GM20000 (cell line): ENCODE measurements at regions not wholly inside any gene's neighbourhood (a gene's known extent, or its start where the extent isn't known, plus 50 kb on each side); places are given as distances from the start of the nearest gene placed in this dataset.
"Not testable (repeated sequence)": the region's sequence is repeated elsewhere in the genome, so short reads cannot be mapped to it uniquely, and the experiment has no call there.

ENCODE experiments used
- DNase-seq: peaks from one replicate; pipeline ENCODE4 v3.0.0; 2012; ENCODE audit warnings: low spot score
- TF ChIP-seq, protein P1 (sequence below): IDR thresholded peaks from 2 replicates; pipeline ENCODE4 v1.5.1; 2012; ENCODE audit warnings: mild to moderate bottlenecking, control low read depth; ENCODE audit errors: extremely low read depth, missing control alignments

DNA sequence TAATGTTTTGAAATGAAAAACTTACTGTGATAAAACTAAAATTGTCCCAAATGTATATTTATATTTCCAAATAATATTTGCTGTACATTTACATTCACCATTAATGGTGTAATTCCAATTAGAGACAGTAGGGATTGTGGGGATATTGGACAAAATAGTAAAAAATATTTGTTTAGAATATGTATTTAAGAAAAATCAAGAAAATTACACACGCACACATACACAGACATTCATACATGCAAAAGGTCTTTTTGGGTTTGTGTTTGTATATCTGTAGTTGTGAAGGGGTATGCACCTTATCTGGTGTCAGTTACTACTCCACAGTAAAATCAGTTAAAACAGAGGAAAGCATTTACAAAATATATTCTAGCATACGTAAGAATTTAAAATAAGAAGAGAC is 435.9 kb upstream of the ZNF804A start:
- TF ChIP-seq, protein P1, sequence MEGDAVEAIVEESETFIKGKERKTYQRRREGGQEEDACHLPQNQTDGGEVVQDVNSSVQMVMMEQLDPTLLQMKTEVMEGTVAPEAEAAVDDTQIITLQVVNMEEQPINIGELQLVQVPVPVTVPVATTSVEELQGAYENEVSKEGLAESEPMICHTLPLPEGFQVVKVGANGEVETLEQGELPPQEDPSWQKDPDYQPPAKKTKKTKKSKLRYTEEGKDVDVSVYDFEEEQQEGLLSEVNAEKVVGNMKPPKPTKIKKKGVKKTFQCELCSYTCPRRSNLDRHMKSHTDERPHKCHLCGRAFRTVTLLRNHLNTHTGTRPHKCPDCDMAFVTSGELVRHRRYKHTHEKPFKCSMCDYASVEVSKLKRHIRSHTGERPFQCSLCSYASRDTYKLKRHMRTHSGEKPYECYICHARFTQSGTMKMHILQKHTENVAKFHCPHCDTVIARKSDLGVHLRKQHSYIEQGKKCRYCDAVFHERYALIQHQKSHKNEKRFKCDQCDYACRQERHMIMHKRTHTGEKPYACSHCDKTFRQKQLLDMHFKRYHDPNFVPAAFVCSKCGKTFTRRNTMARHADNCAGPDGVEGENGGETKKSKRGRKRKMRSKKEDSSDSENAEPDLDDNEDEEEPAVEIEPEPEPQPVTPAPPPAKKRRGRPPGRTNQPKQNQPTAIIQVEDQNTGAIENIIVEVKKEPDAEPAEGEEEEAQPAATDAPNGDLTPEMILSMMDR = no peak
- no peak for DNase-seq

DNA sequence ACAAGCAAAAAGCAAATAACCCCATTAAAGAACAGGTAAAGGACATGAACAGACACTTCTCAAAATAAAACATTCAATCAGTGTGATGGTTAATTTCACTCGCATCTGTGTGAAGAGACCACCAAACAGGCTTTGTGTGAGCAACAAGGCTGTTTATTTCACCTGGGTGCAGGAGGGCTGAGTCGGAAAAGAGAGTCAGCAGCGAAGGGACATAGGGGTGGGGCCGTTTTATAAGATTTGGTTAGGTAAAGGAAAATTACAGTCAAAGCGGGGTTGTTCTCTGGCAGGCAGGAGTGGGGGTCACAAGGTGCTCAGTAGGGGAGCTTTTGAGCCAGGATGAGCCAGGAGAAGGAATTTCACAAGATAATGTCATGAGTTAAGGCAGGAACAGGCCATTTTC is 429.5 kb upstream of the ZNF804A start:
- DNase-seq = not testable (repeated sequence)

DNA sequence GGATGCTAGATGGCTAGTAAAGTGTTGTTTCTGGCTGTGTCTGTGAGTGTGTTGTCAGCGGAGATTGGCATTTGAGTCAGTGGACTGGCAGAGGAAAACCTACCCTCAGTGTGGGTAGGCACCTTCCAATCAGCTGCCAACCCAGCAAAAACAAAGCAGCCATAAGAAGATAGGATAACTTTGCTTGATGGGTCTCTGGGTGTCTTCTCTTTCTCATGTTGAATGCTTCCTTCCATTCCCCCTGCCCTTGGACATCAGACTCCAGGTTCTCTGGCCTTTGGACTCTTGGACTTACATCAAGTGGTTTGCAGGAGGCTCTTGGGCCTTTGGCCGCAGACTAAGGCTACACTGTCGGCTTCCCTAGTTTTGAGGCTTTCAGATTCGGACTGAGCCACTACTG is 429.0 kb upstream of the ZNF804A start:
- TF ChIP-seq, protein P1 = no peak
- DNase-seq = no peak

DNA sequence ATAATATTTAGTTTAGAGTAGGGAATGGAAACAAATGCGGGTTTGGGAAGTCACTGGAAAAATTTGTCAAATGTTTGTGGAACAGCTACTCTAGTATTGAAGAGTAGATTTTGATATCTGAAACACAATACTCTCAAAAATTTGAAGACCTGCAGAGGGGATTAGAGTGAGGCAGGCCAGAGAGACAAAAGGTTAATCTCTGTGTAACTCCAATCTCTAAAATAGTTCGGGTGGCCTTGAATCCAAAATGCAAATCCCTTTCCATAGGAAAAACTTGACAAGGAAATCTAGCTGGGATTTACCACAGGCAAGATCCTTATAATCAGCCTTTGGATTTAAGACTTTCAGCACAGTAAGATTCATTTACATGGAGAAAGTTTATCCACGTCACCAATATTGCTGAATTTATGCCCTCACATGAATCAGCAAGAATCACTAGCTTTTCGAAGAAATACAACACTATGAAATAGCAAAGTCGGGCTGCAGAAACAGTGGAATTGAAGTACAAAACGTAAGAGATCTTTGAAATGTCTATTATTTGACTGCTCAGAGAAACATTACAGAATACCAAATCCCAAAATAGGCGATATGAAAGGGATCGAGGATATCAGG is 423.7 kb upstream of the ZNF804A start:
- TF ChIP-seq, protein P1 = no peak
- no peak for DNase-seq

DNA sequence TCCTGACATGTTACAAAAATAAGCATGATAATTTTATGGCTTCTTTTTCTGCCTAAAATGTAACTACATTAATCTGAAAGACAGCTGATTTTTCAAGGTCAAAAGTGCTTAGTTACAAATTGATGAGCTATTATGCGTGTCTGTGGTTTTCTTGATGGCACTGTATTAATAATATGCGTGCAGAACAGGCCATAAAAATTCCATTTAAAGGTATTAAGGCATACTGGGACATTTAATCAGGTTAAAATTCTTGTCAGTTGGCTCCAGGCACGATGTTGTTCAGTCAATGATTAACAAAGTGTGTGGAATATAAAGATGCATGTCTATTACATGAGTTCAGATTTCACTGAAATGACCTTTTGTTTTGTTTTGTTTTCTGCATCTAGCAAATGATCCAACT is 420.1 kb upstream of the ZNF804A start:
- DNase-seq = no peak
- TF ChIP-seq, protein P1 = no peak

DNA sequence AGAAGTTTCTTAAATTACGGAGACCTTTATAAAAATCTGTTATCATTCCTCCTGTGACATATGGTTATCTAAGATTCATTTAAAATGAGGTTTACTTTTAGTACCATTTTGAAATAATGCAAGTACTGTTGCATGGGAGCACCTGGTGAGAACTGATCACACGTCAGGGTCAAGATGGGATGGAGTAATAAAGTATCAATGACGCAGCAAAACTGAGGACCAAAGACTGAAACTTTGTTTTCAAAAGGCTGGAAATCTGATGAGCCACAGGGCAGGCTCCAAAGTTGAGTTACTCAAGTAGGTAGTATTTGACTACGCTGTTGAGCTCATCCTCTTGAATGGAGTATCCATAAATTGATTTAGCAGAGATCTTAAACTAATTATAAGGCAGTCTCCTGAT is 411.9 kb upstream of the ZNF804A start:
- TF ChIP-seq, protein P1 = no peak
- no peak for DNase-seq

DNA sequence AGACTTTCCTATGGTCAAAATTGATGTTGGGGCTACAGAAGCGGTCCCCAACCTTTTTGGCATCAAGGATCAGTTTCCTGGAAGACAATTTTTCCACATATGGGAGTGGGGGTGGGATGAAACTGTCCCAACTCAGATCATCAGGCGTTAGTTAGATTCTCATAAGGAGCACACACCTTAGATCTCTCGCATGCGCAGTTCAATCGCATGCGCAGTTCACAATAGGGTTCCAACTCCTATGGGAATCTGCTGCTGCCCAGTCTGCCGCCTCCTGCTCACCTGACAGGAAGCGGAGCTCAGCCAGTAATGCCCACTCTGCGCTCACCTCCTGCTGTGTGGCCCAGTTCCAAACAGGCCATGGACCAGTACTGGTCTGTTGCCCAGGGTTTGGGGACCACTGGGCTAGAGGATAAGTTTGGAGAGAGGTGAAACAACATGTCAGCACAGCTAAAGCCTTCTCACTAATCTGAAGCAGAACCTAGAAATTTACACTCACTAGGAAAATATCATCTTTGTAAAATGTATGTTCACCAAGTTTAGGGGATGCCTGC is 410.8 kb upstream of the ZNF804A start:
- TF ChIP-seq, protein P1 = no peak

DNA sequence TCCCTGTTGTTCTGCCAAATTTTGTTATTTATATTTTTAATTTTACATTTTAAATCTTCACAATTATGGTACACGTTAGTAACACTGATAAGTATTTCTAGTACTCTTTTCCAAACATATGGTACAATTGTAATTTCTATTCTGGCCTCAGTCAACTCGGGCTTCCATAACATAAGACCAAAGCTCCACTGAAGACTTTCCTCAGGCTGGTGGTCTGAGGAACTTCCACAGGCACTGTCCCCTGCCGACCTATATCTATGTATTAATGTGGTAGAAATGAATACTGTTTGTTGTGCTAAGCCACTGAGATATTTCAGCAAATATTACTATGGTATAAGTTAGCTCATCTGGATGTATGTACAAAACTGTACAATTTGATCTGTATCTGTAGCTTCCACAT is 407.6 kb upstream of the ZNF804A start:
- TF ChIP-seq, protein P1 = no peak

More for the DNA sequence above, 410.8 kb upstream of the ZNF804A start:
- no peak for DNase-seq

More for the DNA sequence above, 407.6 kb upstream of the ZNF804A start:
- no peak for DNase-seq
